Gastroesophageal sphincter (tissue), 3 donors: ENCODE measurements at regions not wholly inside any gene's neighbourhood (a gene's known extent, or its start where the extent isn't known, plus 50 kb on each side); places are given as distances from the start of the nearest gene placed in this dataset.

Experiments
- CTCF ChIP-seq, 4 experiments: fragments of 200-600 bp in 2 of 4; fragments of 450-650 bp in 2 of 4; sonication (generic) in 1 of 4; IDR thresholded peaks; one replicate each; pipeline ENCODE4 v1.5.1; 2017 to 2019; ENCODE audit warnings: antibody characterized with exemption in 4 of 4, mild to moderate bottlenecking in 2 of 4, moderate library complexity in 2 of 4
- EP300 ChIP-seq: sonication (generic); formaldehyde crosslinking; IDR thresholded peaks from one replicate; pipeline ENCODE4 v1.6.1; 2017; ENCODE audit warnings: antibody characterized with exemption, mild to moderate bottlenecking
- POLR2A ChIP-seq, 2 donors: fragments of 450-650 bp; IDR thresholded peaks; one replicate each; pipeline ENCODE4 v1.6.1; 2017; ENCODE audit warnings: antibody characterized with exemption in 2 of 2, mild to moderate bottlenecking in 2 of 2, moderate library complexity in 1 of 2
- POLR2AphosphoS5 ChIP-seq: sonication (generic); formaldehyde crosslinking; IDR thresholded peaks from one replicate; pipeline ENCODE4 v1.6.1; 2017; ENCODE audit warnings: antibody characterized with exemption

DNA sequence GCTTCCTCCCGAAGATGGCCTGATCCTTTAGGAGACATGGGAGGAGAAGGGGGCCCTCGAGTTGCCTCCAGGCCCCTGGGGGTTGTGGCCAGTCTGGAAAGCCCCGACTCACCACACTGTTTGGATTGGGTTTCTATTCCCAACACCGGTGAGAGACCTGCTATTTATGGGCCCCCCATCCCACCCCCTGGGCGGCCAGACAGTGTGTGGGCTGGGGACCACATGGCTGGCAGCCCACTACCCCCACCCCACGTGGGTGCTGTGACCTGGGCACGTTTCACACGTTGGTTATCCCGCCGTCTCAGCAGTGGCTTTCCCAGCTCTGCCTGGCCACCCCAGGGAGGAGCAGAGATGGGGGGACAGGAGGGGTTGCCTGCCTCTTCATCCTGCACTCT, 116.1 kb downstream of the VEGFA start:
- TF ChIP-seq CTCF (IDR thresholded peaks at IDR 0.05) (no peak), POLR2AphosphoS5 (no peak), POLR2A (IDR thresholded peaks at IDR 0.05) (no peak), EP300 (no peak)
